NCI-H446 treated with DMSO at 0.1 percent for 48 hours (cell line): ENCODE measurements at regions not wholly inside any gene's neighbourhood (a gene's known extent, or its start where the extent isn't known, plus 50 kb on each side); places are given as distances from the start of the nearest gene placed in this dataset.

ENCODE experiments used
- DNase-seq: peaks from one replicate; lab custom pipeline; 2025; lab: John Stamatoyannopoulos, UW

DNA sequence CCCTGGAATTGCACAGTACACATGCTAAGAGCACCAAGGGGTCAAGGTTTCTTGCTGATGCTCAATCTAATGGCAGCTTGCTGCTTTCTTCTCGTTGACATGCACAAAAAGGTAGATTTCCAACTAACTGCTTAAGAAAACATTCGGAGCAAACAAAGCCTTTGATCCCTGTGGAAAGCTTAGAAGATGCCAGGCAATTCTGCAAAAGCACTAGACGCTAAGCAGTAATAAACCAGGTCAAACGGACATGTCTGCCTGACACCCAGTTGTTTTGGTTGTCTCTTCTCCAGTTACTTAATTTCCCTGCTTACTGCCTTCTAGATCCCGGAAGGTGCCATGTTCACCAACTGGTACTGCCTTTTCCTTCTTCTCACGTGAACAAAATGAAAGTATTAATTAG, 100.5 kb upstream of the TMCC3 start:
- no peak for DNase-seq

DNA sequence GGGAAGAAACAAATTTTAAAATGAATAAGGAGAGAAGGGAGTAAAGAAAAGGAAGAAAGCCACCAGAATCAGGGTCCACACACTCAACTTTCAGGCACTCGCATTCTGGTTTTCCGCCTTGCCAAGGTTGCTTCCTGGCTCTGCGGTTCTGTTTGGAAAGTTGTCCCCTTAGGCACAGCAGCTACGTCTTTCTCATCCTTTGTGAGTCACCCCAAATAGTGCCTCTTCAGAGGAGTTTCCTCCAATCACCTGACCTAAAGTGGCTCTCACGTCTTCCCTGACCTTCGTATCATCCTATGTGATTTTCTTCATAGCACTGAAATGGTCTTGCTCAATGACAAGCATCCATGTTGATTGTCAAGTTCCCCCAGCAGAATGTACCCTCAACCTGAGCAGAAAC, 99.5 kb upstream of the TMCC3 start:
- no peak for DNase-seq

DNA sequence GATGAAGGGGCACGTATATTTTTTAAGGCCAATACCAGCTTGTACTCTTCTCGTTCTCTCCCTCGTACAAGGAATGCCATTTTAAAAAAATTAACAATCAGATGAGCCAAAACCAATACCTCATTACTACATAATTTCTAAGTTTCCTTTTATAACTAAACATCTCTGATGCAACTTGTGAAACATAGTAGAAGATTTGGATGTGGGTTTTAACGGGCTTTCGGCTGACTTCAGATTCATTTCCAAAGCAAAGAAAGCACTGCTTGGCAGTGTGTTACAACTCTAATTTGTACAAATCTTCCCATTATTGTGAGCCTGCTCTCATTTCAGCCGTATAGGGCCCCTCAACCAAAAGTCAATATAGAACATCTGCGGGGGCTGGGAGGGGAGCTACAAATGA, 99.1 kb upstream of the TMCC3 start:
- DNase-seq = no peak

DNA sequence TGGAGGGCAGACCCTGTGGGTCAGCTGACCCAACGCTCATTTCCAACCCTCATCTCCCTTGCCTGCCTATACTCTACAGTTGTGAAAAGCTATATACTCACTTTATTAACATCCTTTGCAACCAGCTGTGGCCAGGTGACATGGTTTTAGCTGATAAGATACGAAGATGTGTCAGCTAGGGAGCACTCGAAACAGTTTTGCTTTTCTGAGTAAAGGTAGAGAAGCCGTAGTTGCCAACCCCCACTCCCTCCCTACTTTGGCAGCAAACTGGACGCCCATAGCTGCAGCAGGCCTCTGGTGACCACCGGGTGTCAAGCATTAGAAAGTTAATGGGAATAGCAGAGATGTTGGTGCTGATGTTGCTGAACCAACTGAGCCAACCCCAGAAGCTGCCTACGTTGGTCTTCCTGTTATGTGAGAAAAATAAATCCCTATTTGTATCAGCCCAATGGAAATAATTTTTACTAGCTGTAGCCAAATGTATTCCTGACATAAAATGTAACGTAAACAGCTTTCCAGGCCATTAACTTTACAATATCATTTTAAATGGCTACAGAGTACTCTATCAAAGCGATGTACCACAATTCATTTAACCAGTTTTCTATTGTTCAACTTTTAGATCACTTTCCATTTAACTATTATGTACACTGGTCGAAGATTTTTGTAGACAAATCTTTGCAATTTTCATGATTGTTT, 98.5 kb upstream of the TMCC3 start:
- DNase-seq = no peak

DNA sequence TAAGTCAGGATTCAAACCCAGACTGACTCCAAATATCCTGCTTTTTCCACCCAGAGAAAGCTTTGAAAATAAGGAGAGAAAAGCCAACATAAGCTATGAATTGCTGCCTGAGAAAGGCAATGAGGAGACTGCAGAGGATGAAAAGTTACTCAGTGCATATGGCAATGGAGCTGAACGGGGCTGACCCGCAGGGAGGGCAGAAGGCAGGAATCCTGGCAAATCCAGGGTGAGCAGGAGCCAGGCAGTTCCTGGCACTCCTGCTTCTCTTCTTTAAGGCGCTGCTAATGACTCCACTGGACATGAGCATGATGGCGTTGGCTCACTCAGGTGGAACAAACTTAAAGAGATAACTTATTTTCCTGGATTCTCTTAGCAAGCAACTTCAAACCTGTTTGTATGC, 95.2 kb upstream of the TMCC3 start:
- DNase-seq = no peak

DNA sequence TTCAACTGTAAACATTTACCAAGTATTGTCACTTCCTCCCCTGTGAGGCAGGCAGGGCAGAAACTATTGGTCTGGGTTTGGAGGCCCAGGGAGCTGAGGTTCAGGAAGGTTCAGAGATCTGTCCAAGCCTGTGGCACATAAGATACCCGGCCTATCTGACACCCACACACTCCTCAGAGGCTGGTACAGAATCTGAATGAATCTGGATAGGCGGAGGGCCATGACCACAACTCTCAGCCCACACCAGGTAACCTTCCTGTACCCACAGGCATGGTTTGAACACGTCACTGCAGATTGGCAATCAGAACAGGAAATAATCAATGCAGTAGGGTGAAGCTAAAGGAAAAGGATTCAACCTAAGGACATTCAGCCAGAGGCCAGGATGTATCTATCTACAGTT, 92.8 kb upstream of the TMCC3 start:
- DNase-seq = no peak

DNA sequence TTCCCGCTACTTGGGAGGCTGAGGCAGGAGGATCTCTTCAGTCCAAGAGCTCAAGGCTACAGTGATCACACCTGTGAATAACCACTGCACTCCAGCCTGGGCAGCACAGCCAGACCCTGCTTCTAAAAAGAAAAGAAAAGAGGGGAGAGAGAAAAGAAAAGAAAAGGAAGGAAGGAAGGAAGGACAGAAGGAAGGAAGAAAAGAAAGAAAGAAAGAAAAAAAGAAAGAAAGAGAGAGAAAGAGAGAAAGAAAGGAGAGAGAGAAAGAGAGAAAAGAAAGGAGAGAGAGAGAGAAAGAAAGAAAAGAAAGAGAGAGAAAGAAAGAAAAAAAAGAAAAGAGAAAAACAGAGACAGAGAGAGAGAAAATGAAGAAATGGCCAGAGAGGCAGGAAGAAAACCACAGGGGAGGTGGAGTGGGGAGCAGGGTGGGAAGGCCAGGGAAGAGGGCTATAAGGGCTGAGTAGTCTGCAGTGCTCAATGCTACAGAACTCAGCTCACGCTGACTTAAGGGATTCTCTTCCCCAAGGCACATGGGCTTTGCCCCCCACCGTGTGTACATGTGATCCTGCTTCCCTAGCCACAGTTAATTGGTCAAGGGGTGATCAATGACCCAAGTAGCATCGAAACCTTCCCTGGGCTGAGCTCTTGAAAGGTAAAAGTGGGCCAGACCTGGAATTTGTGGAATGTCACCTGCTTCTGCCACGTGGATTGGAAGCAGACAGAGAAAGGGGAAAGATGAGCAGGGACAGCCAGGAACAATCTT, 90.4 kb upstream of the TMCC3 start:
- no peak for DNase-seq

DNA sequence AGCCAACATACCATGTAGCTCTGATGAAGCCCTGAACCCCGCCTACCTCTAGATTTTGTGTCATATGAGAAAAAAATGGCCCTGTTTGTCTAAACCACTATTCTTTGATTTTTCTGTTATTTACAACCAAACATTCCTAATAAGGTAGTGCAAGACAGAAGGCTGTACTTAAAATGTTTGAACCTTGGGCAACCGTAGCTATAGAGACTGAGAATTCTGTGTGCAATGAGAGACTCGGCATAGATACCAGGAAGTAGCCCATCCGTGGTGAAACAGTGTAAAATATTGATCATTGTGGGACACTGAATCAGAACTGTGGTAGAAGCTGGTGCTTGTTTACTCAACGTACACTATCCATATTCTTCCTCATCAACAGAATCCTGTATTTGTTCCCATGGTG, 86.5 kb upstream of the TMCC3 start:
- no peak for DNase-seq

DNA sequence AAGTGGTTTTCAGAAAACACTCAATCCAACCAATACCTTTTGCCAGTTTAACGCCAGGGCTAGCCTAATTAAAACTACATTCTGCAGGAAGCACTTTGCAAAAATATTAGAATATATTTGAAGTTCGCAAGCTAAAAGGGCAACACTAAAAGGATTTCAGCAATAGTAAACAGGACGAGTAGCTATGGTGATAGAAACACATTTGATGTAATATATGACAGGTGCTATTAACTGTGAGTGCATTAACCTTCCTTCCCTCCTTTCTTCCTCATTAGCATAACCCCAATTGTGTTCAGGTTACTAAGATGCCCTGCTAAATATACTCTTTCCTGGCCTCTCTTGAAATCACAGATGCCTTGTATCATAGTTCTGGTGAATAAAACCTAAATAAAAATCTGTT, 85.6 kb upstream of the TMCC3 start:
- no peak for DNase-seq

DNA sequence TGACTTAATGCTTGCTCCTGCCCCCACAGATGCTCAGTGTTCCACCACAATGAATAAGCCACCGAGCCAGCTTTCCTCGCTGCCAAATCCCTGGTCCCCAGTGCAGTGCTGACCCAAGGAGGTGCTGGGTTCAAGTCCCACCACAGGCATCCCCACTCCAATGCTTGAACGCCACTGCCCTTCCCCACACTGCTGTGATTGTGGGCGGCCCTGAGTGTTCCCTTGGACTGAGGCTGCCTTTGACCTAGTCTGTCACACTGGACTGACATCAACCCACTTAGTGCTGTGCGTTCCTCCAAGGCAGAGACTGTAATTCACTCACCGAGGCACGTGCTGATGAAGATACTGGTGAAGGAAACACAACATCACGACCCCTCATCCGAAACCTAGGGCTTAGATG, 83.4 kb upstream of the TMCC3 start:
- DNase-seq = no peak

DNA sequence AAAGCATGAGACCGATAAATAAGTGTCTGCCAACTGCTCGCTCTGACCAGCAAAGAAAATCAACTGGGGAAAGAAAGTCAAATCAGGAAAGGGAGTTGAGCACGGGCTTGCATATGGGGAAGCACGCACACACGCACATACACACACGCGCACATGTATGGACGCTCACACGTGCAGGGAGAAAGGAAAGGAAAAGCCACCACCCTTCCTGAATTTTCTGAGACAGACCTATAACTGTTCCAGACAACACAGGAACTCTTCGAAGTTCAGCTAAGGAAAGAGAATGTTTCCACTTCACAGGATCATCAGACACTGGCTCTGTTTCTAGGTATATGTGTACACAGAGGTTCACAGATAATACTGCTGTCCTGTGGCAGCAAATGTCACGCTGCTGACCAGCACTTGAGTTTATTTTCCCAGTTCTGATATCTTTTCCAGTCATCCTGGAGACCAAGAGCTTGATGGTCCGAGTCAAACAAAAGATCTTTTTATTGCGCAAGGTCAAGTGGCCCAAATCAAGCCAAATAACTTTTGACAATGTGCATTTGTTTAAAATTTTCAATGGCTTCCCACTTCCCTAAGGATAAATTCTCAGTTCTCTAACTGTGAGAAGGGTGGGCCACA, 82.1 kb upstream of the TMCC3 start:
- DNase-seq = no peak

DNA sequence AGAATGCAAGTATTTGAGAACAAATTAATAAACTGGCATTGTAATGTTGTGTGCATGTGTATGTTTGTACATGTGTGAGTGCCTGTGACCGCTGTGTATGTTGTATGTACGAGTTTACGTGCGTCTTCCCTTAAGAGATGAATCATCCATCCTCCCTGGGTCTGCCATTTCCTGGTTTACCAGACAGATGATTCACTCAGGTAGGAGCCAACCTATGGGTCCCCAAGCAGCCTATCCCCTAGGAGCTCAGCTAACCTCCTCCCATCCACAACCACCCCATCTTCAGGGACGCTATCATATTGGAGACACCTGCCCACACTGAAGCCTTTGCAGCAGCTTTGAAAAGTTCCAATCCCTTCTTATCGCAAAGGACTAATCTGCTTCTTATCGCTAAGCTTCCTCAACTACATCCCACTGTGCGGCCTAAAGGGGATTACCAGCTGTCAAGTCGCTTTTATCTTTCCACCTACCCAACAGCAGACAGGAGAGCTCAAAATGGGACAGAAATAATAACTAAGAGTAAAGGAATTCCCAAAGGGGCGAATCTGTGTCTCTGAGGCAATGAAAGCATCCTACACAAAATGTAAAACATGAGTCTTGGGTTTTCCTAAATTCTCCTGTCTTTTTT, 81.5 kb upstream of the TMCC3 start:
- no peak for DNase-seq

DNA sequence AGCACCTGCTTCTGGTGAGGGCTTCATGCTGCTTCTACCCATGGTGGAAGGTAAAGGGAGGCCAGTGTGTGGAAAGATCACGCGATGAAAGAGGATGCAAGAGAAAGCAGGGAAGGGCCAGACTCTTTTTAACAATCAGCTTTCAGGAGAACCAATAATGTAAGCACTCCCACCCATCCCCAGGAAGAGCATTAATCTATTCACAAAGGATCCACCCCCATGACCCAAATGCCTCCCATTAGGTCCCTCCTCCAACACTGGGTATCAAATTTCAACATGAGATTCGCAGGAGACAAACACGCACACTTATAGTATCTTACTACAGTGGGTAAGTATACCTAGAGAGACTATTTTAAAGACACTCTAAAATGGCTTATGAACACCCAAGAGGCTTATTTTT, 80.5 kb upstream of the TMCC3 start:
- no peak for DNase-seq

DNA sequence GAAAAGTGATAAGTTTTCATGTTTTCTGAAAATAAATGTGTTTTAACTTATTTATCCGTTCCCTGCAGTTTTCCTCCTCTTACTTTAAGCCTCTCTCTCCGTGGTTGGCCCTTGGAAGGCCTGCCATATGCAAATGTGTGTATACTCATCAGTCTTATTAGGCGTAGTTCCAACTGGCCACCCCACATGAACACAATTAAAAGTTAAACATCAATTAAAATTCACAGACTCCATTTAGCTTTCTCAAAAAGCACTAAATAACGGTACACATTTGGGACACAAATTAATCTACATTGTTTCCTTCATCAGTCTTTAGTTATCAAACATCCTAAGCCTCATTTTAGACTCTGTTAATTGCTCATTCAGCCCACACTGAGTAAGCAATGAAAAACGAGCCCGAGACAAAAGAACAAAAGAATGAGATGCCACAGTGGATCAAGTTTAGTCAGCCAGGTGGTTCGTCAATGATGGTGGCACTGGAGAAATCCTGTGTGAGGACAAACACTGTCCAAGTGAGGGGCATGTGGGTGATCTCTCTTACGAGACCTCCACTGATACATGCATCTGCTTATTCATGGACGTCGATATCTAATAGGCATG, 76.0 kb upstream of the TMCC3 start:
- DNase-seq = no peak

DNA sequence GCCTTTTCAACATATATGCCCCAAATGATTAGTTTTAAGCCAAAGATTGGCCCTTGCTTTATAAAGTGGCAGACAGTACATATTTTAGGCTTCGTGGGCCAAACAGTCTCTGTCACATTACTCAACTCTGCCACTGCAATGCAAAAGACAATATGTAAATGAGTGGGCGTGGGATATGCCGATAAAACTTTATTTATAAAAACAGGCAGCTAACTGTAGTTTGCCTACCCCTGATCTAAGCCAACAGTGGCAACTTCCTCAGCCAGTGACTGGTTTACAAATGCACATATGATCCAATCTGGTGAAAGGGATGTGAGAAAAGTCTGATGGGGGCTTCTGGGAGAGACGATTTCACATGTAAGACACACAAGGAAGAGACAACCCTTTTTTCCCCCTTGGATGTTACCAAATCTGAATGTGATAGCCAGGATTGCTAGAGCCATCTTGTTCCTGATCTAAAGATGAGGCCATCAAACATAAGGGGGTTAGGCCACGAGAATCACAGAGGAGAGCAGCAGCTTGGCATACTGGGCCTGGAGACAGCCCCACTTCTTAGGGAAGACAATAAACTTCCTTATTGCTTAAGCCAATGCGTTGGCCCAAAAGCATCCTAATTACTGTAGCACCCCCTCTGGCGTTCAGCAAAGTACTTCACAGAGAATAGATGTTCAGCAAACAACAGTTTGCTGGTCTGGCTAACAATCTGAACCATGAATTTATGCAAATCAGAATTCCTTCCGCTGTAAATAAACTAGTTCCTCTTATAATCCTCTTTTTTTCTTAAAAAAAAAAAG, 75.2 kb upstream of the TMCC3 start:
- DNase-seq = no peak

DNA sequence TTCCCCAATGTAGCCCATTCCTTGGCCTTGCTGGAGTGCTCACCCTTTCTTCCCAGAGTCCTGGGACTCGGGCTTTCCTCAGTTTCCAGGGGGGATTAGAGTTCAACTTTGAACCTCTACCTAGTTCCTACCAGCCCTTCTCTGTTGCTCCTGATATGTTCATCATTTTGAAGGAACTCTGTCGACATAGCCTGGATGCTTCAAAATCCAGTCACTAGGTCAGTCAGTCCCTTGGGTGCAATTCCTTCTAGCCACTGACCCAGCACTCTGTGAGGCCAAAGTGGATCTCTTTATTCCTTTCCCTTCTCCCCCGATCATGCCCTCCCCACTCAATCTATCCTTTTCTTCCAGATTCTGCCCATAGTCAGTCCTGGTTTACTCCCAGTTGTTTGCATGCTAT, 72.3 kb upstream of the TMCC3 start:
- no peak for DNase-seq

DNA sequence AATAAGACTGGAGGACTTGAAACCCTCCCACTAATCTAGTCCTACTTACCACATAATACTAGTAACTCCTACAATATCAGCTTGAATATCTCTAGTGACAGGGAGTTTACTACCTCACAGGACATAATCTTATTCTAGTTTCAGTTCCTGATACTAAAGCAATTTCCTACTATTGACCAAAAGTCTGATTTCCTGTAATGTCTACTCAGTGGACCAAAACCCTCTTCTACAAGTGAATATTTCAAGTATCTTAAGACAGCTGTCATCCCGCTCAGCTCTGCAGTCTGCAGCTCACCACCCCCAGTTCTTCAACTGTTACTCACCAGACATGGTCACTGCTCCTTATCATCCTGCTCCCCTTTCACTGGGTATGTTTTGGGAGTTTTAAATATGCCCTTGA, 70.8 kb upstream of the TMCC3 start:
- no peak for DNase-seq

DNA sequence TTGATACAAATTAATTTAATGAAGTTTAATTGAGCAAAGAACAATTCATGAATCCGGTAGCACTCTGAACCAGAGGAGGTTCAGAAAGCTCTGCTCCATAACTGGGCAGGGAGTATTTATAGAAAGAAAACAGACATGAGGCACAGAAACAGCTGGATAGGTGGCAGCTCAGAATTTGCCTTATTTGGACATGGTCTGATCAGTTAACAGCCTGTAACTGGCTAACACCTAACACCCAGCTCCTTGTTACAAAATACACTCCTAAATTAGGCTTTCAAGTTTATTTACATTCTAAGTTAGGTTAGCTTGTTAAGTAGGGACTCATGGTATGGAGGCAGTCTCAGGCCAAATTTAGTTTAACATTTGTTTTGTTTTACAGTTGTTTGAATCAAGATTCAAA, 67.8 kb upstream of the TMCC3 start:
- no peak for DNase-seq

DNA sequence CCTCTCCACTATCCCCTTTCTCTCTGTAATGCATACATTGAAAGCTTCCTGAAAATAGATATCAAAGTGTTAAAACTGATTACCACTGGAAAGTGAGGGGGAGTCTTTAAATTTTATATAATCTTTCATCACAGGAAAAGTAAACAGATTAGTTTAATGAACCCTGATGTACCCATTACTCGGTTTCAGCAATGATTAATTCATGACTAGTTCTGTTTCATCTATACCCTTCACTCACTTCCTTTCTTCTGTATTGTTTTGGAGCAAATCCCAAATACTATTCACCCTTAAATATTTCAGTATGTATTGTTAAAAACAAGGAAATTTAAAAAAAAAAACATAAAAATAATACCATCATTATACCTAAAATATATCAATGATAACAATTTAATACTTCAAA, 67.3 kb upstream of the TMCC3 start:
- no peak for DNase-seq

DNA sequence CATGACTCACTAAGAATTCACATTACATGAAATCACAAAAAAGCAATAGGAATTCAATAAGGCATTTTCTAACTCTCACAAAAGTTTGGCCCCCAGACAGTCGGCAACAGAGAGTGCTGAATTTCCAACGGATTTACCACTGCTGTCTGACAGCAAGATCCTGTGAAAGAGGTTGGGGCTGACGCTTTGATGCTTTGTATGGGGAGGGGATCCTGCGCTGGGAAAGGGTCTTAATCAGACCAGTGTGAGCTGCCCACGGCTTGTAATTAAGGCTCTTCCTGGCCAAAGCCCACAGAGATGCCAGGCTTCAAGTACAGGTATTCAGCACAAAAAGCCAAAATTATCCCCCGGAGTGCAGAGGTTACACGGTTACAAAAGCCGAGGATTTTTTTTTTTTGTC, 66.8 kb upstream of the TMCC3 start:
- no peak for DNase-seq

DNA sequence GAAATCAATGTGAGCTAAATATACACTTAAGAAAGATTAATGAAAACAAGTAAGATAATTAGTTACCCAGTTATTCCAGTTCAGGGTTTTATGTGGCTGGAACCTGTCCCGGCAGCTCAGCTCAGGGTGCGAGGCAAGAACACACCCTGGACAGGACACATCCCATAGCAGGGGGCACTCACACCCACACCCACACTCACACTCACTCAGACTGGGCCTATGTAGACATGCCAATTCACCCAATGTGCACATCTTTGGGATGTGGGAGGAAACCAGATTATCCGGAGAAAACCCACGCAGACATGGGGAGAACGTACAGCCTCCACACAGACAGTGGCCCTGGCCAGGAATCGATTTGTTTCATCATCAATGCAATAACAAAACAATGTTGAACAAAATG, 66.0 kb upstream of the TMCC3 start:
- DNase-seq = no peak
